Ureter (tissue), 1 donor: ENCODE measurements at regions not wholly inside any gene's neighbourhood (a gene's known extent, or its start where the extent isn't known, plus 50 kb on each side); places are given as distances from the start of the nearest gene placed in this dataset.
"Not testable (repeated sequence)": the region's sequence is repeated elsewhere in the genome, so short reads cannot be mapped to it uniquely, and the experiment has no call there.

Experiments used
- DNase-seq: peaks from one replicate; pipeline ENCODE4 v3.0.0-alpha.2; 2020; ENCODE audit warnings: low spot score
- donor health status: DM: yes; HTN: yes; CAD: no.

DNA sequence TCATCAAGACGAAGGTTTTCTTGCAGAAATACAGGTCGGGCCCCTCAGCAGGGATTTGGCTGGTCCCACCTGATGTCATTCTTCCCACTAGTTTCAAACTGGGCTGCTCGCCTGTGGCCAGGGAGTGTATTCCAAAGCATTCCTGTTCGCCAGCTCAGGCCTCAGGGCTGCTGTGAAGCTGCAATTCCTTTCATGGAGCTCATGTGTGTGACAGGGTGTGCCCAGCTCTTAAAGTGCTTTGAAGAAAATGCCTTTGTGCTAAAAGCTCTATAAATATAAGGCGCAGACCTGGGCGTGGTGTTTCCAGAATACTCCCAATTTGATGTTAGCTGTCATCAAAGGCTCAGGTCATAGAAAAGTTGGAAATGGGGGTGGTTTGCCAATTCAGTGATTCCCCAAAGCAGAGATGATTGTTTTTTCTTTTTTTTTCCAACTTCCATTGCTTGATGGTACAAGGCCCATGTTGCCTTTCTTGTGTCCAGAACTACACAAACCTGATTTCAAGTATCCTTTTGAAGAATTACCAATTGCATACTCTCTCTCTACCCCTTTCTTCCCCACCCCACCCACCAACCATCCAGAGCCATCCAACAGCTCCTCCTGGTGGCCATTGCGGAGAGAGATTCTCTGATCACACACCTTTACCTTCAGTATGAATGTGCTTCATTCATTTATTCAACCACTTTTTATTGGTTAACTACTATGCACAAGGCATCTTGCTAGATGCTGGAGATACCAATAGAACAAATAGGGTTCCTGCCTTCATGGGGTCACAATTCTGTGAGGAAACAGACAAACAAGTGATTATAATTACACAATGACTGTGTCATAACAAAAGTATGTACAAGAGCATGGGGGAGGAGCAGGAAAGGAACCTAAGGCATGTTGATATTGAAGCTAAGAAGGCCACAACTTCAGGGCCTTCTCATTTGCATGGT lies 297.3 kb upstream of the LYZL1 start:
- DNase-seq, result no peak

DNA sequence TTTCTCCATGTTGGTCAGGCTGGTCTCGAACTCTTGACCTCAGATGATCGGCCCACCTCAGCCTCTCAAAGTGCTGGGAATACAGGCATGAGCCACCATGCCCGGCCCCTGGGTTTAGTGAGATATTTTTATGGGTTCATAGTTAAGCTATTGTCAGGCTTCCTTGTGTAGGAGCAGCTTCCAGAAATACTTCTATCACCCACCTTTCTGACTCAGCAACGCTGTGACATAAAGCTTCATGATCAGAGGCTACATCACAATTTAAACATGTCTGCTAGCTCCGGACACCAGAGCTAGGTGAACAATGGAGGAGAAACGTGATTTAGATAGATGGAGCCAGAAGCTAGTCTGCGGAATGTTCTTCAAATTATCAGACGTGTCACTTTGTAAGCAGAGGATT lies 295.8 kb upstream of the LYZL1 start:
- no peak for DNase-seq

DNA sequence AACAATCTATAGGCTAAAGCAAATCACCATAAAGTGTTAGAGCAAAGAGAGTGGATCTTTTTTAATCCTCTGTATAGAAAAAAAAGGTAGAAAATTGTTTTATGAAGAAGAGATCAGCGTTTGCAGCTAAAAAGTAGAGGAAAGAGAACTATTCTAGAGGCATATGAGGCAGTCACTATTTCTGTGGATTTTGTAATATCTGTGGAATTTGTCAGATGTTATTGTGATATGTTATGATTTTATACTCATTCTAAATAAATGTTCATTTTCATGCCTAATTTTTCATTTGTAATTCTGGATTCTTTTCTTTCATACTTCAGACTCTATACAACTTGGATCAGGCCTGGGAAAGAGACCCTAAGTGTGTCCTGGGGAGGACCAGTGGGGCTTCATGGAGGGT lies 295.0 kb upstream of the LYZL1 start:
- DNase-seq, result no peak

DNA sequence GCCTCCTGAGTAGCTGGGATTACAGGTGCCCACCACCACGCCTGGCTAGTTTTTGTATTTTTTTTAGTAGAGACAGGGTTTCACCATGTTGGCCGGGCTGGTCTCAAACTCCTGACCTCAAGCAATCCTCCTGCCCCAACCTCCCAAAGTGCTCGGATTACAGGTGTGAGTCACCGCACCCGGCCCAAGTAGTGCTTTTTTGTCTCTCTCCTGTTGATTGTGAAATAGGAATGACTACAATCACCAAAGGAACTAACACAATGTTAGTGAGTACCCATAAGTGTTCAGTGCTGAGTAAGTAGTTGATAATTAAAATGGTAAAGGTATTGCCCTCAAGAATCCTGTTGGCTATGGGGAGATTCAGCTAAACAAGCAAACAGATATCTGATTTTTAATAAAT lies 294.1 kb upstream of the LYZL1 start:
- DNase-seq, result not testable (repeated sequence)

DNA sequence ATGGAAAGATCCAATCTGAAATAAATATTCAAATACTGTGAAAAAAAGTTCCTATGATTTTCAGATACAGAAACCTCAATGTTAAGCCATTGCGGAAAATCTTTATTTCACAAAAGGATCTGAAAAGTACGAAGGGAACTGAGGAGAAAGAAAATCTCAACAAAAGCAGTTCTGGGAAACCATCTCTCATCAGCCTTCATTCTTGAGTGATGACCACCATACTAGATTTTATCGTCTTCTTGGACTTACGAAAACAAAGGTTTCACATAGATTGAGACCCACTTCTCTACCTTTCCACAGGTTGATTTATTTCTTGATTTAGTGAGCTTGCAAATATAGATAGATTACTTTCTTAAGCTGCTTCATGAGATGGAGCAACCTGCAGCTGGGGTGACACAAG lies 293.4 kb upstream of the LYZL1 start:
- DNase-seq, result no peak

DNA sequence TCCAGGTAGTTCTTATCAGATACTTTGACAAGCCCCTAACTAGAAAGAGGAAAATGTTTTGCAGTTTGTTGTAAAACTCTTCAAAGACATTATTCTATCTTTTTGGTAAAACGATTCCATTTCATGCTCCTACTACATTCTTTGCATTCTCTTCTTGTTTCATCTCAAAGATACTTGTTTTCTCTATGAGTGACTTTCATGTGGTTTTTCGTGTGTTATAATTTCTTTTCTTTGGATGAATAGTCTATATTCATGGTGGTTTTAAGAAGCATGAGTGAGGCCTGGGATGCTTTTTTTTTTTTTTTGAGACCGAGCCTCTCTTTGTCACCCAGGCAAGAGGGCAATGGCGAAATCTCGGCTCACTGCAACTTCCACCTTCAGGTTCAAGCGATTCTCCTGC lies 292.5 kb upstream of the LYZL1 start:
- DNase-seq, result no peak

DNA sequence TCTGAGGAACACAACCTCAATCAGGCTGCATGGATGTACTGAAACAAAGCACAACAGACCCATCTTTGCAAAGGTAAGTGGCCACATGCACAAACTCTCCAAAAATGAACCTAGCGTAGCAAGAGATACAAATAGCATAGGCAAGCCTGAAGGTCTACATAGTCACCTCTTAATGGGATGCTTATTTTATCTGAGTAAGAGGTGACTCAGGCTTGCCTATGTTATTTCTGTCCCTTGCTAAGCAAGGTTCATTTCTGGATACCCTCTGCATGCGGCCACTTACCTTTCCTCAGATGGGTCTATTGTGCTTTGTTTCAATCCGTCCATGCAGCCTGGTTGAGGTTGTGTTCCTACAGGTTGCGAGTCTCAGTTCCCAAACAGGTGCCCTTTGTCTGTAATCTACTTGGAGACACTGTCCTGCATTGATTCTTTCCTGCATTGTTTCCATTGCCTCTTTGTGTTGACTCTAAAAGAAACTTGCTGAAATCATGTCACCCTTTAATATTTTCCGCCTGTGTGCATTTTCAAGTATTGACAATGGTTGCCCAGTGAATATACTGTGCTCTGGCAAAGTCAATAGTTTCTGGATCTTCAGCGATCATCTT lies 291.8 kb upstream of the LYZL1 start:
- no peak for DNase-seq

DNA sequence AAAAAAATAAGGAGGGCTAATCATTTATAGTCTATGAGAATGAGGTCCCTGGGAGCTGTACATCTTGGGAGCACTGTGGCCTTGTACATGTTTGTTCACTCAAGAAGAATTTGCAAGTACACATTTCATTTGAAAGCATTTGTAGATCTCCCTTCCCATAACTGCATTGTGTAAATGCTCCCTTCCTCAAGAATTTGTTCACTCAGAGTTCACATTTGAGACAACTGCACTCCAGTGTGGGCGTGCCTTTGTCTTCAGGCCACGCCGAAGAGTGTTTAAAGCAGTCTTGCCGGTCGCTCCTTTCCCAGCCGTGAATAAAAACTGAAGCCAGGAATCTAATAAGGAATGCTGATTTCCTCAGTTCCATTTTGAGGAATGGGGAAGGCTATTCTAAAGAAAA lies 291.1 kb upstream of the LYZL1 start:
- no peak for DNase-seq

DNA sequence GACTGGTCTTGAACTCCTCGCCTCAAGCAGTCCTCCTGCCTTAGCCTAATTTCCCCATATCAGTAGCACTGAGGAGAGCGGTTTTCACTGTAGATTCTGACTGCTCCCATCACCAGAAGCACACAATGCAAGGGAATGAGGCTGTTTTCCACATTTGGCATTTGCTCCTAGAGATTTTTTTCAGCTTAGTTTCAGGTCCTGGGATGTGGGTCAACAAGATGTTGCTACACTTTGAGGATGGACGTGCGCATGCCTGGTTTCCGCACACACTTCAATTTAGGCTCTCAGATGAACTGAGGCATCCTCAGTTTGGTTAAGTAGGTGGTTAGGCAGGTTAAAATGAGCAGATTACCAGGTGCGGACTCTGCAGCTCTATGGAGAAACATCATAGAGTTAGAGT lies 287.1 kb upstream of the LYZL1 start:
- DNase-seq, result no peak

DNA sequence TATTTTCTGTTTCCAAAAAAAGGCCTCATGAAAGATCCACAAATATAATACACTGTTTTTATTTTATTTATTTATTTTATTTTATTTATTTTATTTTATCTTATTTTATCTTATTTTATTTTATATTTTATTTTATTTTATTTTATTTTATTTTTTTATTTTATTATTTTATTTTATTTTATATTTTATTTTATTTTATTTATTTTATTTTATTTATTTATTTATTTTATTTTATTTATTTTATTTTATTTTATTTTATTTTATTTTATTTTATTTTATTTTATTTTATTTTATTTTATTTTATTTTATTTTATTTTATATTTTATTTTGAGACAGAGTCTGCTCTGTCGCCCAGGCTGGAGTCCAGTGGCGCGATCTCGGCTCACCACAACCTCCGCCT lies 285.9 kb upstream of the LYZL1 start:
- not testable (repeated sequence) for DNase-seq

DNA sequence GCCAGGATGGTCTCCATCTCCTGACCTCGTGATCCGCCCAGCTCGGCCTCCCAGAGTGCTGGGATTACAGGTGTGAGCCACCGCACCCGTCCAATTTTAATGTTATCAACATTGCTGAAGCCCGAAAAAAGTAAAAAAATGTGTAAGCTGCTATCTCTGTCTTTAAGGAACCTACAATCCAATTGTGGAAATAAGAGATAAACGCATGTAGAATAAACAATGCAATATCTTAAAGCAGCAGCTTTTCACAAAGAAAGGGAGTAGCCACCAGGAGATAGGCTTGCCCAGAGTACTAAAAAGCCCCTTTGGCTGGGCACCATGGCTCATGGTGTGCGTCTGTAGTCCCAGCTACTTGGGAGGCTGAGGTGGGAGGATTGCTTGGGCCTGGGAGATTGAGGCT lies 282.9 kb upstream of the LYZL1 start:
- no peak for DNase-seq

DNA sequence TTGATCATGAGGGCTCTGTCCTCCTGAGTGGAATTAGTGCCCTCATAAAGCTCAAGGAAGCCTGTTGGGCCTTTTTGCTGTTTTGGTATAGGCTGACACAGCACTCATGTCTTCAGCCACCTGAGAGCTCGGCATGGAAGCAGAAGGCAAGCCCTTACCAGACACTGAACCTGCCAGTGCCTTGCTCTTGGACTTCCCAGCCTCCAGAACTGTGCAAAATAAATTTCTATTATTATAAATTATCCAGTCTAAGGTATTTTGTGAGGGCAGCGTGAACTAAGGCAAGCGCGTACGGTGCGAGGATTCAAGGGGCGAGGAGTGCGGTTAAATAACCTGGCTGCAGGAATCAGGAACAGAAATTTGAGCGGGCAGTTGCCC lies 281.5 kb upstream of the LYZL1 start:
- DNase-seq, result no peak

DNA sequence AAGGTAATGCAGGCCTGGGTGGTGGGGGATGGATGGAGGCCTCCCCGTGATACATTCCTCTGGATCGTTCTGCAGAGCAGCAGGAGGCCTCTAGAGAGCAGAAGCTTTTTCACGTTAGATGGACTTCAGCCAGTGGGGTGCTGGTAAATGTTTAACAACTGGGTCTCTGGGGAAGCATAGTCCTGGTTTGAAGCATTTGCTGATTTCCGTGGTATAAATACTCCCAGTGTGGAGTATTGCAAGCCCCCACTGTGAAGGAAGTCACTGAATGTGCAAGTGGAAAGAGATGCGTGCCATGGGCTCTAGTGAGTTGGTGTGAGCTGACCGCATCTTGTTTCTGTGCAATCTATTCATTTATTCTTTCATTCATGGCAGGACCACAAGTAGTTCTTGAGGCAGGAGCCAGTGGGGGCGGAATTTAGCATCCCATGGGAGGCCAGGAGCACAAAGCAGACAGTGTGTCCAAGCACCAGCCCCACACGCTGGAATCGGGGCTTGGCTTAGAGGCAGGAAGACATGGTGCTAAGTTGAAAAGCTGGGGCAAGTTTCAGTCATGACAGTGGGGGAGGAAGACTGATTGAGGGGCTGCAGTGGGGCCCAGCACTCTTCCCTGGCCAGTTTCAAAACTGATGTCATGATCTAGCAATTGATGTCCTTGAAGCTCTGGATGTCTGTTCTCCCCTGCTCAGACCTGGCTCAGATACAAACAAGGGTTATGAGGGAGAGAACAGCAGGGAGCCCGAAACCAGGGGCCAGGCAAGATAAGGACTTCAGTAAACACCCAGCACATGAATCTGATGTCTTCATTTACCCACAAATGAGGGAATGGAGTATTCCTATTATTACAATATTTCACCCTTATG lies 280.9 kb upstream of the LYZL1 start:
- DNase-seq, result no peak

DNA sequence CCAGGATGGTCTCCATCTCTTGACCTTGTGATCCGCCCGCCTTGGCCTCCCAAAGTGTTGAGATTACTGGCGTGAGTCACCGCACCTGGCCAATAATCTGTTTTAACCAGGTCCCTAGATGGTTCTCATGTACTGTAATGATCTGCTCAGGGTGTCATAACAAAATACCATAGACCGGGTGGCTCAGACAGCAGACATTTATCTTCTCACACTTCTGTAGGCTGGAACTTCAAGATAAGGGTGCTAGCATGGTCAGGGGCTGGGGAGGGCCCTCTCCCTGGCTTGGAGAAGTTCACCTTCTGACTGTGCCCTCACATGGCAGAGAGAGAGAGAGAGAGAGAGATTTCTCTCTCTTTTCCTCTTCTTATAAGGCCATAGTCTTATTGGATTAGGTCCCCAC lies 279.4 kb upstream of the LYZL1 start:
- DNase-seq, result no peak

DNA sequence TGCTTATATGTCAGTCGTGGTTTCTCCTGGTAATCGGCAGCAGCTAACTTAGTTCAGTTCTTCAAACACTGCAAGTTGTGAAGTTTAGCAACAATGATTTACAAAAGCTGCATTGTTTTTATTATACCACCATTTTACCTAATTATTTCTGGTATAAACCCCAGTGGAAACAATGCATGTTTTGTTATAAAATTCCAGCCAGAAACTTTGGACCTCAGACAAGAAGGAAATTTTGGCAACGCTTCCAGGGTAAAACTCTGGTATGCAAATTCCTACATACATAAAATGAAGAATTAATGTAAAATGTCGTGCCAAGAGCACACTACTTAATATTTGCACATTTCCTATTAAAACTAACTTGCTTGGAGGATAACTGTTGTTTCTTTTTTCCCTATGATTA lies 277.4 kb upstream of the LYZL1 start:
- no peak for DNase-seq

DNA sequence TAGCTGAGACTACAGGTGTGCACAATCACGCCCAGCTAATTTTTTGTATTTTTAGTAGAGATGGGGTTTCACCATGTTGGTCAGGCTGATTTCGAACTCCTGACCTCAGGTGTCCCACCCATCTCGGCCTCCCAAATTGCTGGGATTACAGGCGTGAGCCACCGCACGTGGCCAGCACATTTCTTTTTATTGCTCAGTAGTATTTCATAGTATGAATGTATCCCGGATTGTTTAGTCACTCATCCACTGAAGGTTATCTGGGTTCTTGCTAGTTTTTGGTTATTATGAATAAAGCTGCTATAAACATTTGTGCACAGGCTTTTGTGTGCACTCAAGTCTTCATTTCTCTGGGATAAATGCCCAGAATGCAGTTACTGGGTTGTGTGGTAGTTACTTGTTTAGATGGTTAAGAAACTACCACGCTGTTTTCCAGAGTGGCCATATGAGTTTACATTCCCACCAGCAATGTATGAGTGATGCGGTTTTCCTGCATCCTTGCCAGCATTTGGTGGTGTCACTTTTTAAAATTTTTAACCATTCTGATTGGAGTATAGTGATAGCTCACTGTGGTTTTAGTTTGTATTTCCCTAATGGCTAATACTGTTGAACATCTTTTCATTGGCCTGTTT lies 275.8 kb upstream of the LYZL1 start:
- DNase-seq, result no peak

DNA sequence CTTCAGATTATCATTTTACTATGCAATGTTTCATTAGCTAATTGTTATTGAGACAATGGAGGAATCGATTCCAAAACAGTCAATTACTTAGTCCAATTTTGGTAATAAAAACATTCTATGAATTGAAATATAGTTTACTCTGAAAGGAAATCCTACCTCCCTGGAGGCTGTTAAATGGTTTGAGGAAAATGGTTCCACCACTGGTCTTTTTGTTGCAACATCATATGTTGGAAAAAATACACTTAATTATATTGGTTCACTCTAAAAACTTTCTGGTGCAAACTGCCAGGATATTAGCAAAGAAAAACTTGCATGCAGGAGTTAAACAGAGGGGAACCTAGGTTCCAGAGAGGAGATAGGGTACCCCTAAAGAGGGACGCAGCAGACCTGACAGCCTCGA lies 267.3 kb upstream of the LYZL1 start:
- no peak for DNase-seq

DNA sequence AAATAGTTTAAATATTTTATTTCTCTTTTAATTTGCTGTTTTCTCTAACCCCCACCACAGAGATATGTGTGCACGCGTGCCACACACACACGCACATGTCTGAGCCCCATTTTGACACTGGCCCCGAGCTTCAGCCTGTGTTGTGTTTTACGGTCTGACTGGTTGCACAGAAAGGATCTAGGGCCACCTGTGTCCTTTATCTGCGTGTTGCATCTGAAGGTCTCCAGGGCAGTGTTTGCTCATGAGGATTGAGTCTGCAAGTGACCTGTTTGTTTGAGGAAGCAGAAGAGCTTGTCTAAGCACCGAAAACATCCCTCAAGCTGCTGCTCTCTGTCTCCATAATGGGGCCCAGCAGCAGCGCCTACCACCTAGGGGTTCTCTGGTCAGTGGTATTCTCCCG lies 266.4 kb upstream of the LYZL1 start:
- DNase-seq, result no peak

DNA sequence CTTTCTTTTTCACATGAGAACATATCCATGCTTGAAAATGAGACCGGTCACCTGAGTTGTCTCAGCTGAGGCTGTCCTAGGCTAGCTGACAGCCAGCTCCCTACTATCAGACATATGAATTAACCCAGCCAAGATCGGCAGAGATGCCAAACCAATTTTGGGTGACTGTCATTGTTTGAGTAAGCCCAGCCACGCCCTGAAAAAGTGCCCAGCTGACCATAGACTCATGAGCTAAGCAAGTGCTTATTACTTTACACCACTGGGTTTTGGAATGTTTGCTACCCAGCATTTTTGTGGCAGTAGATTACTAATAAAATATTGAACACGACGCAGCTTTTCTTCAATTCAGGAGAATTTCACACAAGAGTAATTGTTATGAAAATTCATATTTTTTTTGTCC lies 265.2 kb upstream of the LYZL1 start:
- DNase-seq, result no peak

DNA sequence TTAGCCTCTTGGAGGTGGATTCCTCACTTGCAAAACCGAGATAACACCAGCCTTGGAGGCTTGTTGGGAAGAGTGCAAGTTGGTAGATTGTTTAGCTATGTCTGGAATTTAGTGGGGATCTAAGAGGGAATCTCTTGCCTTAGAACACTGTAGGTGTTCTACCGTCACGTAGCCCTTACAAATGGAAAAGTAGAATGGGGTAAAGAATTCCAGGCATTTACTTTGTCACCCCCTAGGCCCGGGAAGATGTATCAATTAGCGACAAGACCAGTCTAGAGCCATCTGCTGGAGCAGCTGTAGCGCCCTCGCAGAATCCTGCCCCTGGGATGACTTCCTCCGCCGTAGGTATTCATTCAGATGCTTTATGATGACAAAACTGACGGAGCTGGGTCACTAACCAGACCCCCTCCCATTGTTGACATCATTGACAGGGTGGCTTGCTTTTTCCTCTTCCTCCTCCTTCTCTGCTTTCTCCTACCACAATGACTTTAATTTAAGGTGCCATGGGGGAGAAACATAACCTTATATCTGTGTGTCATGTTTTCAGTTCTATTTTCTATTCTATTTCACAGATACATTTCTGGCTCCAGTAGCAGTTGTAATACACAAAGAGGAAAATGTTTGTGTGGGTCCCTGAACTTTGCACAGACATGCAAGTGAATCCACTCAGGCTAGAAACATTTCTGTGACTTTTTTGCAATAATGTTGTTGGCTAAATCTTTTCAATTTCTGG lies 262.6 kb upstream of the LYZL1 start:
- no peak for DNase-seq

DNA sequence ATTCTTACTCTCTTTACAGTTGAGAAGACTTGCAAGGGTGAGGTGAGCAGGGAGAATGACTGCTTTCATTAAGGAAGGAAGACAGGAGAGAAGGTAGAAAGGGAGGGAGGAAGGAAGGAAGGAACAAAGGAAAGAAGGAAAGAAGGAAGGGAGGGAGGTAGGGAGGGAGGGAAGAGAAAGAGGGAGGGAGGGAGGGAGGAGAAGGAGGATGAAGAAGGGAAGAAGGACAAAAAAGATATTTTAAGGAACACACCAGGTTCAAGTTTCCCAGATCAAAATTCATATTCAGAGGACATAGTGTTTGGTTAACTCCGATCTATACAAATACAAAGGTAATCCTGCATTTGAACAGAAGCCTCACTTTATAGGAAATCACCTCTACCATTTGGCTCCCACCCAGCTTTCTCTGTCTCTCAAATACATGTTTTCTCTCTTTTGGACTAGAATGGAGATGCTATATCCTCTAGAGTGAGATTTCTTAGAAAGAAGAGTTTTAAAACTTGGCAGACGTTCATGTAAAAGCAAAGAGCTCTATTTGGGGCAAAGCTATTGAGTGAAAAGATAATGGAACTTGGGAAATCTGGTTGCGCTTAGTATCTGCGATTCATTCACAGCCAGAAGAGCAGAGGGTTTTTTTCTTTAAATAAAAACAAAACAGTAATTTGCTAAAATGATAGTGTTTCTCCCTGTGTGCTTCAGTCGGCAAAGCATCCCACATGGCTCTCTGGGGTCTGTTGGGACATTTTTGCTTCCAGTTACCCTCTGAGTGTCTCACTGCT lies 261.9 kb upstream of the LYZL1 start:
- DNase-seq, result no peak
